ENCODE measurements at regions not wholly inside any gene's neighbourhood (a gene's known extent, or its start where the extent isn't known, plus 50 kb on each side); places are given as distances from the start of the nearest gene placed in this dataset.

GRCh38 chr2:130259594-130259993 is 61.4 kb upstream of the TUBA3E start:
- TF ChIP-seq CTCF (IDR thresholded peaks at IDR 0.05) (no peak), POLR2A (IDR thresholded peaks at IDR 0.05) (no peak)
